ENCODE measurements at regions not wholly inside any gene's neighbourhood (a gene's known extent, or its start where the extent isn't known, plus 50 kb on each side); places are given as distances from the start of the nearest gene placed in this dataset.

GRCh38 chr1:221869779-221870178, 127.9 kb upstream of the DUSP10 start:
- Mint-ChIP-seq H3K36me3 (ENCODE audit: low read depth, unreplicated experiment) (no peaks in the 10 kb centered on the region), H3K4me3 (ENCODE audit: unreplicated experiment) (no peak overlapping the region), H3K4me1 (ENCODE audit: low read depth, unreplicated experiment) (peaks cover 23% of the 10 kb centered on the region), H3K27me3 (ENCODE audit: low read depth, unreplicated experiment) (no peaks in the 10 kb centered on the region), H3K9me3 (ENCODE audit: unreplicated experiment) (no peaks in the 10 kb centered on the region), H3K27ac (ENCODE audit: unreplicated experiment) (no peak overlapping the region)
- DNase-seq (ENCODE audit: low read depth) = peak; percentile 8
- no peaks in the 10 kb centered on the region for H4K20me1 ChIP-seq (ENCODE audit: insufficient read depth, low read length)
- no peaks in the 10 kb centered on the region for H3K36me3 ChIP-seq (ENCODE audit: insufficient read depth, low read length)
- H3K9me3 ChIP-seq (ENCODE audit: insufficient read depth, low read depth, low read length) = no peaks in the 10 kb centered on the region
- FAIRE-seq = no peak
- H3K27me3 ChIP-seq (ENCODE audit: insufficient read depth, low read length) = no peaks in the 10 kb centered on the region
- H3K27ac ChIP-seq (ENCODE audit: low read depth, low read length) = peak overlapping the region; percentile 35
- H3K79me2 ChIP-seq (ENCODE audit: insufficient read depth, low read length) = no peaks in the 10 kb centered on the region
- no peak overlapping the region for H2AFZ ChIP-seq (ENCODE audit: low read depth, low read length)
- H3K4me2 ChIP-seq (ENCODE audit: low read length) = peak overlapping the region; percentile 66
- H3K9ac ChIP-seq (ENCODE audit: low read length) = no peak overlapping the region
- peaks cover 33% of the 10 kb centered on the region for H3K4me1 ChIP-seq (ENCODE audit: insufficient read depth, low read length)
- TF ChIP-seq CTCF (IDR thresholded peaks at IDR 0.05; ENCODE audit: insufficient read depth, low read depth, low read length) = no peak
- no peak for TF ChIP-seq EZH2 (IDR thresholded peaks at IDR 0.05; ENCODE audit: insufficient read depth, low read length)
- H3K4me3 ChIP-seq (ENCODE audit: insufficient read depth, low read depth, low read length) = no peak overlapping the region

- FAIRE-seq (peak; percentile 67), DNase-seq (ENCODE audit: low read depth) (peak; percentile 85)
- Mint-ChIP-seq H3K36me3 (ENCODE audit: low read depth, unreplicated experiment) (no peaks in the 10 kb centered on the region), H3K4me1 (ENCODE audit: low read depth, unreplicated experiment) (peaks cover 16% of the 10 kb centered on the region), H3K27me3 (ENCODE audit: low read depth, unreplicated experiment) (no peaks in the 10 kb centered on the region), H3K9me3 (ENCODE audit: unreplicated experiment) (no peaks in the 10 kb centered on the region), H3K27ac (ENCODE audit: unreplicated experiment) (no peak overlapping the region), H3K4me3 (ENCODE audit: unreplicated experiment) (no peak overlapping the region)
- Histone ChIP-seq H3K36me3 (ENCODE audit: insufficient read depth, low read length) (no peaks in the 10 kb centered on the region), H3K27ac (ENCODE audit: low read depth, low read length) (peak overlapping the region; percentile 35), H3K9me3 (ENCODE audit: insufficient read depth, low read depth, low read length) (no peaks in the 10 kb centered on the region), H3K4me3 (ENCODE audit: insufficient read depth, low read depth, low read length) (no peak overlapping the region), H2AFZ (ENCODE audit: low read depth, low read length) (no peak overlapping the region), H4K20me1 (ENCODE audit: insufficient read depth, low read length) (no peaks in the 10 kb centered on the region), H3K4me1 (ENCODE audit: insufficient read depth, low read length) (peaks cover 23% of the 10 kb centered on the region), H3K9ac (ENCODE audit: low read length) (peak overlapping the region; percentile 13), H3K4me2 (ENCODE audit: low read length) (peak overlapping the region; percentile 66), H3K27me3 (ENCODE audit: insufficient read depth, low read length) (no peaks in the 10 kb centered on the region), H3K79me2 (ENCODE audit: insufficient read depth, low read length) (no peaks in the 10 kb centered on the region)
- no peak for TF ChIP-seq EZH2 (IDR thresholded peaks at IDR 0.05; ENCODE audit: insufficient read depth, low read length)
- TF ChIP-seq CTCF (IDR thresholded peaks at IDR 0.05; ENCODE audit: insufficient read depth, low read depth, low read length) = no peak
Measured at GRCh38 chr1:221868593-221869303, 126.9 kb upstream of the DUSP10 start.

GRCh38 chr1:221867003-221867402, 125.1 kb upstream of the DUSP10 start:
- no peak for FAIRE-seq
- no peaks in the 10 kb centered on the region for H3K79me2 ChIP-seq (ENCODE audit: insufficient read depth, low read length)

More at GRCh38 chr1:221867003-221867402, 125.1 kb upstream of the DUSP10 start:
- Mint-ChIP-seq H3K36me3 (ENCODE audit: low read depth, unreplicated experiment) (no peaks in the 10 kb centered on the region), H3K4me3 (ENCODE audit: unreplicated experiment) (no peak overlapping the region), H3K27me3 (ENCODE audit: low read depth, unreplicated experiment) (no peaks in the 10 kb centered on the region), H3K9me3 (ENCODE audit: unreplicated experiment) (no peaks in the 10 kb centered on the region), H3K4me1 (ENCODE audit: low read depth, unreplicated experiment) (peaks cover 15% of the 10 kb centered on the region), H3K27ac (ENCODE audit: unreplicated experiment) (peak overlapping the region; percentile 10)
- Histone ChIP-seq H3K27ac (ENCODE audit: low read depth, low read length) (no peak overlapping the region), H3K4me2 (ENCODE audit: low read length) (no peak overlapping the region), H3K36me3 (ENCODE audit: insufficient read depth, low read length) (no peaks in the 10 kb centered on the region), H3K4me3 (ENCODE audit: insufficient read depth, low read depth, low read length) (no peak overlapping the region), H4K20me1 (ENCODE audit: insufficient read depth, low read length) (no peaks in the 10 kb centered on the region), H3K9ac (ENCODE audit: low read length) (no peak overlapping the region), H3K4me1 (ENCODE audit: insufficient read depth, low read length) (peaks cover 22% of the 10 kb centered on the region), H3K9me3 (ENCODE audit: insufficient read depth, low read depth, low read length) (no peaks in the 10 kb centered on the region), H3K27me3 (ENCODE audit: insufficient read depth, low read length) (no peaks in the 10 kb centered on the region), H2AFZ (ENCODE audit: low read depth, low read length) (no peak overlapping the region)
- TF ChIP-seq EZH2 (IDR thresholded peaks at IDR 0.05; ENCODE audit: insufficient read depth, low read length) (no peak), CTCF (IDR thresholded peaks at IDR 0.05; ENCODE audit: insufficient read depth, low read depth, low read length) (no peak)
- DNase-seq (ENCODE audit: low read depth) = no peak
